ENCODE measurements at regions not wholly inside any gene's neighbourhood (a gene's known extent, or its start where the extent isn't known, plus 50 kb on each side); places are given as distances from the start of the nearest gene placed in this dataset.

DNA sequence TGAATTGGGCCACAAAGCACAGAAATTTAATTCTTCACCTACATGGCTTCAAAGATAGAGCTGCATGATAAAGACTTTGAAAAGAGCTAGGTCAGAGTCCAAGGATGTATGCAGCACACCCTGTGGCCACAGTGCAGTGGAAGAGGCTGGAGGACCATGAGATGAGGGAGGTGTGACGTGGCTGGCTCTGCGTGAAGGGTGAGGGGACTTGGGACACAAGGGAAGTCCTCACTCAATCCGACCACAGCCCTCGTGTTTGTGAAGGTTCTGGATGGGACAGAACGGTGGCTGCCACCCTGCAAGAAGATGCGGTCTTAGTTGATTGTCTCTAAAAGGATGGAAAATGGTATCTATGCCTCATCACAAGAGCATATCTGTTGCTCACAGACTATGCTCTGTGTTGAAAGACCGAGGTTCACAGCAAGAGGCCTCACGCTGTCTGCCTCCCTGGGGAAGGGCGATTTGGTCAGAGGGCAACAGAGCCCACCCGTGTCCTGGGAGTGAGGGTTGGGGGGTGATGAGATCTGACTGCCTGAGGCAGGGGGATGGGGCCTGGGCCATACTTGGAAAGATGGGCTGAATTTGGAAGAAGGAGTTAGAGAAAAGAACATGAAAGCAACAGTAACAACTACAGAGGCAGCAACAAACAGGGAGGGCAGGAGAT lies 174.4 kb upstream of the SHH start:
- no peak for FAIRE-seq
- no peaks in the 10 kb centered on the region for H3K79me2 ChIP-seq (ENCODE audit: insufficient read depth, low read length)

GRCh38 chr7:155985518-155986250 lies 173.4 kb upstream of the SHH start:
- no peaks in the 10 kb centered on the region for H3K27me3 ChIP-seq (ENCODE audit: insufficient read depth, low read length)
- H3K9me3 ChIP-seq (ENCODE audit: insufficient read depth, low read depth, low read length), result peaks cover 2% of the 10 kb centered on the region
- no peaks in the 10 kb centered on the region for H3K36me3 ChIP-seq (ENCODE audit: insufficient read depth, low read length)
- DNase-seq (ENCODE audit: low read depth) (no peak), FAIRE-seq (no peak)
- no peaks in the 10 kb centered on the region for H3K4me1 ChIP-seq (ENCODE audit: insufficient read depth, low read length)
- Mint-ChIP-seq H3K36me3 (ENCODE audit: low read depth, unreplicated experiment) (peaks cover 2% of the 10 kb centered on the region), H3K9me3 (ENCODE audit: unreplicated experiment) (peaks cover 18% of the 10 kb centered on the region), H3K27me3 (ENCODE audit: low read depth, unreplicated experiment) (peaks cover 57% of the 10 kb centered on the region), H3K4me1 (ENCODE audit: low read depth, unreplicated experiment) (no peaks in the 10 kb centered on the region), H3K27ac (ENCODE audit: unreplicated experiment) (no peak overlapping the region), H3K4me3 (ENCODE audit: unreplicated experiment) (no peak overlapping the region)
- no peak overlapping the region for H3K27ac ChIP-seq (ENCODE audit: low read depth, low read length)
- H2AFZ ChIP-seq (ENCODE audit: low read depth, low read length), result no peak overlapping the region
- TF ChIP-seq, protein P1, sequence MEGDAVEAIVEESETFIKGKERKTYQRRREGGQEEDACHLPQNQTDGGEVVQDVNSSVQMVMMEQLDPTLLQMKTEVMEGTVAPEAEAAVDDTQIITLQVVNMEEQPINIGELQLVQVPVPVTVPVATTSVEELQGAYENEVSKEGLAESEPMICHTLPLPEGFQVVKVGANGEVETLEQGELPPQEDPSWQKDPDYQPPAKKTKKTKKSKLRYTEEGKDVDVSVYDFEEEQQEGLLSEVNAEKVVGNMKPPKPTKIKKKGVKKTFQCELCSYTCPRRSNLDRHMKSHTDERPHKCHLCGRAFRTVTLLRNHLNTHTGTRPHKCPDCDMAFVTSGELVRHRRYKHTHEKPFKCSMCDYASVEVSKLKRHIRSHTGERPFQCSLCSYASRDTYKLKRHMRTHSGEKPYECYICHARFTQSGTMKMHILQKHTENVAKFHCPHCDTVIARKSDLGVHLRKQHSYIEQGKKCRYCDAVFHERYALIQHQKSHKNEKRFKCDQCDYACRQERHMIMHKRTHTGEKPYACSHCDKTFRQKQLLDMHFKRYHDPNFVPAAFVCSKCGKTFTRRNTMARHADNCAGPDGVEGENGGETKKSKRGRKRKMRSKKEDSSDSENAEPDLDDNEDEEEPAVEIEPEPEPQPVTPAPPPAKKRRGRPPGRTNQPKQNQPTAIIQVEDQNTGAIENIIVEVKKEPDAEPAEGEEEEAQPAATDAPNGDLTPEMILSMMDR (IDR thresholded peaks at IDR 0.05; ENCODE audit: insufficient read depth, low read depth, low read length), result no peak
- no peak for TF ChIP-seq EZH2 (IDR thresholded peaks at IDR 0.05; ENCODE audit: insufficient read depth, low read length)
- no peaks in the 10 kb centered on the region for H3K79me2 ChIP-seq (ENCODE audit: insufficient read depth, low read length)
- no peaks in the 10 kb centered on the region for H4K20me1 ChIP-seq (ENCODE audit: insufficient read depth, low read length)
- H3K4me3 ChIP-seq (ENCODE audit: insufficient read depth, low read depth, low read length), result no peak overlapping the region
- no peak overlapping the region for H3K4me2 ChIP-seq (ENCODE audit: low read length)
- H3K9ac ChIP-seq (ENCODE audit: low read length), result no peak overlapping the region

More for the DNA sequence above, 174.4 kb upstream of the SHH start:
- Mint-ChIP-seq H3K27me3 (ENCODE audit: low read depth, unreplicated experiment) (peaks cover 59% of the 10 kb centered on the region), H3K9me3 (ENCODE audit: unreplicated experiment) (peaks cover 18% of the 10 kb centered on the region), H3K4me1 (ENCODE audit: low read depth, unreplicated experiment) (no peaks in the 10 kb centered on the region), H3K27ac (ENCODE audit: unreplicated experiment) (no peak overlapping the region), H3K4me3 (ENCODE audit: unreplicated experiment) (no peak overlapping the region), H3K36me3 (ENCODE audit: low read depth, unreplicated experiment) (peaks cover 2% of the 10 kb centered on the region)
- H3K27ac ChIP-seq (ENCODE audit: low read depth, low read length), result no peak overlapping the region
- peaks cover 2% of the 10 kb centered on the region for H3K9me3 ChIP-seq (ENCODE audit: insufficient read depth, low read depth, low read length)
- no peaks in the 10 kb centered on the region for H3K4me1 ChIP-seq (ENCODE audit: insufficient read depth, low read length)
- no peak overlapping the region for H3K4me3 ChIP-seq (ENCODE audit: insufficient read depth, low read depth, low read length)
- TF ChIP-seq, protein P1 (IDR thresholded peaks at IDR 0.05; ENCODE audit: insufficient read depth, low read depth, low read length), result no peak
- no peak for TF ChIP-seq EZH2 (IDR thresholded peaks at IDR 0.05; ENCODE audit: insufficient read depth, low read length)
- no peak overlapping the region for H3K9ac ChIP-seq (ENCODE audit: low read length)
- H3K36me3 ChIP-seq (ENCODE audit: insufficient read depth, low read length), result no peaks in the 10 kb centered on the region
- no peak overlapping the region for H3K4me2 ChIP-seq (ENCODE audit: low read length)
- no peaks in the 10 kb centered on the region for H4K20me1 ChIP-seq (ENCODE audit: insufficient read depth, low read length)
- no peaks in the 10 kb centered on the region for H3K27me3 ChIP-seq (ENCODE audit: insufficient read depth, low read length)
- DNase-seq (ENCODE audit: low read depth), result no peak
- no peak overlapping the region for H2AFZ ChIP-seq (ENCODE audit: low read depth, low read length)
